IPS-20b (cell line): ENCODE measurements at regions not wholly inside any gene's neighbourhood (a gene's known extent, or its start where the extent isn't known, plus 50 kb on each side); places are given as distances from the start of the nearest gene placed in this dataset.

ENCODE experiments used
- H3K27ac ChIP-seq: one replicate; pipeline ENCODE4 v1.5.1; 2013; ENCODE audit warnings: low read length
- H3K27me3 ChIP-seq: 2 replicates; pipeline ENCODE4 v1.6.1; 2013; ENCODE audit warnings: mild to moderate bottlenecking, low read length, inconsistent platforms; ENCODE audit not compliant: insufficient read depth
- H3K36me3 ChIP-seq: 2 replicates; pipeline ENCODE4 v1.6.1; 2013; ENCODE audit warnings: low read depth, mild to moderate bottlenecking, inconsistent platforms, low read length, moderate library complexity; ENCODE audit not compliant: insufficient read depth
- H3K4me1 ChIP-seq: 2 replicates; pipeline ENCODE4 v1.6.1; 2013; ENCODE audit warnings: mild to moderate bottlenecking, control low read depth, inconsistent platforms, low read length, moderate library complexity; ENCODE audit not compliant: insufficient read depth
- H3K4me3 ChIP-seq: 2 replicates; pipeline ENCODE4 v1.5.1; 2013; ENCODE audit warnings: mild to moderate bottlenecking, low read length, inconsistent platforms
- H3K9ac ChIP-seq: 2 replicates; pipeline ENCODE4 v1.6.1; 2013; ENCODE audit warnings: low read depth, mild to moderate bottlenecking, inconsistent platforms, low read length, moderate library complexity
- H3K9me3 ChIP-seq: 2 replicates; pipeline ENCODE4 v1.6.1; 2013; ENCODE audit warnings: mild to moderate bottlenecking, low read depth, low read length, inconsistent platforms; ENCODE audit not compliant: insufficient read depth

- Histone ChIP-seq H3K4me1 (no peaks in the 10 kb centered on the region), H3K27me3 (no peaks in the 10 kb centered on the region), H3K9me3 (no peaks in the 10 kb centered on the region), H3K9ac (no peak overlapping the region), H3K27ac (no peak overlapping the region), H3K4me3 (no peak overlapping the region), H3K36me3 (no peaks in the 10 kb centered on the region)
Measured at GRCh38 chr2:841036-841435, 109.6 kb upstream of the SNTG2 start.

GRCh38 chr2:834233-834632 is 116.4 kb upstream of the SNTG2 start:
- peaks cover 6% of the 10 kb centered on the region; the same call in 1 of the 2 replicates for H3K4me1 ChIP-seq
- no peak overlapping the region for H3K27ac ChIP-seq
- no peaks in the 10 kb centered on the region for H3K9me3 ChIP-seq
- no peaks in the 10 kb centered on the region for H3K36me3 ChIP-seq
- peaks cover 11% of the 10 kb centered on the region; the same call in 1 of the 2 replicates for H3K27me3 ChIP-seq
- H3K9ac ChIP-seq, result no peak overlapping the region
- H3K4me3 ChIP-seq, result no peak overlapping the region

- Histone ChIP-seq H3K9ac (no peak overlapping the region), H3K36me3 (no peaks in the 10 kb centered on the region), H3K27ac (no peak overlapping the region), H3K9me3 (no peaks in the 10 kb centered on the region), H3K4me1 (peaks cover 6% of the 10 kb centered on the region; the same call in 1 of the 2 replicates), H3K27me3 (peaks cover 12% of the 10 kb centered on the region), H3K4me3 (no peak overlapping the region)
Measured at GRCh38 chr2:833180-833579, 117.5 kb upstream of the SNTG2 start.

GRCh38 chr2:832635-833034 is 118.0 kb upstream of the SNTG2 start:
- Histone ChIP-seq H3K4me1 (peaks cover 6% of the 10 kb centered on the region; the same call in 1 of the 2 replicates), H3K4me3 (no peak overlapping the region), H3K9ac (no peak overlapping the region), H3K27me3 (peaks cover 12% of the 10 kb centered on the region), H3K27ac (no peak overlapping the region), H3K9me3 (no peaks in the 10 kb centered on the region), H3K36me3 (no peaks in the 10 kb centered on the region)

GRCh38 chr2:831622-832021 is 119.0 kb upstream of the SNTG2 start:
- peaks cover 12% of the 10 kb centered on the region for H3K27me3 ChIP-seq

GRCh38 chr2:831225-831536 is 119.5 kb upstream of the SNTG2 start:
- no peak overlapping the region for H3K27ac ChIP-seq
- H3K9ac ChIP-seq, result no peak overlapping the region
- peaks cover 12% of the 10 kb centered on the region for H3K27me3 ChIP-seq
- H3K4me1 ChIP-seq, result peaks cover 6% of the 10 kb centered on the region; the same call in 1 of the 2 replicates
- no peak overlapping the region for H3K4me3 ChIP-seq
- H3K9me3 ChIP-seq, result no peaks in the 10 kb centered on the region
- no peaks in the 10 kb centered on the region for H3K36me3 ChIP-seq

More at GRCh38 chr2:831622-832021, 119.0 kb upstream of the SNTG2 start:
- H3K27ac ChIP-seq, result no peak overlapping the region
- H3K4me3 ChIP-seq, result no peak overlapping the region
- H3K36me3 ChIP-seq, result no peaks in the 10 kb centered on the region
- no peak overlapping the region for H3K9ac ChIP-seq
- H3K9me3 ChIP-seq, result no peaks in the 10 kb centered on the region
- peaks cover 6% of the 10 kb centered on the region; the same call in 1 of the 2 replicates for H3K4me1 ChIP-seq

GRCh38 chr2:830419-831224 is 120.0 kb upstream of the SNTG2 start:
- Histone ChIP-seq H3K27me3 (peaks cover 12% of the 10 kb centered on the region), H3K4me1 (peaks cover 6% of the 10 kb centered on the region; the same call in 1 of the 2 replicates), H3K36me3 (no peaks in the 10 kb centered on the region), H3K9ac (no peak overlapping the region), H3K27ac (no peak overlapping the region), H3K9me3 (no peaks in the 10 kb centered on the region), H3K4me3 (no peak overlapping the region)

GRCh38 chr2:829047-829446 is 121.6 kb upstream of the SNTG2 start:
- H3K9me3 ChIP-seq, result no peaks in the 10 kb centered on the region
- H3K27ac ChIP-seq, result no peak overlapping the region
- H3K9ac ChIP-seq, result no peak overlapping the region
- H3K27me3 ChIP-seq, result peaks cover 8% of the 10 kb centered on the region
- H3K4me3 ChIP-seq, result no peak overlapping the region
- H3K4me1 ChIP-seq, result peaks cover 6% of the 10 kb centered on the region; the same call in 1 of the 2 replicates
- no peaks in the 10 kb centered on the region for H3K36me3 ChIP-seq

- no peaks in the 10 kb centered on the region for H3K4me1 ChIP-seq
- no peak overlapping the region for H3K27ac ChIP-seq
- peaks cover 8% of the 10 kb centered on the region for H3K27me3 ChIP-seq
- no peaks in the 10 kb centered on the region for H3K36me3 ChIP-seq
- H3K4me3 ChIP-seq, result no peak overlapping the region
- no peak overlapping the region for H3K9ac ChIP-seq
- H3K9me3 ChIP-seq, result no peaks in the 10 kb centered on the region
Measured at GRCh38 chr2:824954-825353, 125.7 kb upstream of the SNTG2 start.

- Histone ChIP-seq H3K27me3 (peaks cover 4% of the 10 kb centered on the region), H3K9ac (no peak overlapping the region), H3K36me3 (no peaks in the 10 kb centered on the region), H3K4me3 (no peak overlapping the region), H3K9me3 (no peaks in the 10 kb centered on the region), H3K27ac (no peak overlapping the region), H3K4me1 (no peaks in the 10 kb centered on the region)
Measured at GRCh38 chr2:824524-824923, 126.1 kb upstream of the SNTG2 start.

- Histone ChIP-seq H3K36me3 (no peaks in the 10 kb centered on the region), H3K9ac (no peak overlapping the region), H3K4me1 (no peaks in the 10 kb centered on the region), H3K27me3 (no peaks in the 10 kb centered on the region), H3K9me3 (no peaks in the 10 kb centered on the region), H3K27ac (no peak overlapping the region), H3K4me3 (no peak overlapping the region)
Measured at GRCh38 chr2:821546-821945, 129.1 kb upstream of the SNTG2 start.

GRCh38 chr2:819601-820000 is 131.0 kb upstream of the SNTG2 start:
- H3K27me3 ChIP-seq, result no peaks in the 10 kb centered on the region
- H3K9me3 ChIP-seq, result no peaks in the 10 kb centered on the region
- no peak overlapping the region for H3K27ac ChIP-seq
- H3K36me3 ChIP-seq, result no peaks in the 10 kb centered on the region
- no peak overlapping the region for H3K4me3 ChIP-seq
- no peak overlapping the region for H3K9ac ChIP-seq
- H3K4me1 ChIP-seq, result no peaks in the 10 kb centered on the region
